ENCODE measurements at regions not wholly inside any gene's neighbourhood (a gene's known extent, or its start where the extent isn't known, plus 50 kb on each side); places are given as distances from the start of the nearest gene placed in this dataset.
A peak's percentile ranks its signal among the peaks of the same experiment; 100 is the strongest.

DNA sequence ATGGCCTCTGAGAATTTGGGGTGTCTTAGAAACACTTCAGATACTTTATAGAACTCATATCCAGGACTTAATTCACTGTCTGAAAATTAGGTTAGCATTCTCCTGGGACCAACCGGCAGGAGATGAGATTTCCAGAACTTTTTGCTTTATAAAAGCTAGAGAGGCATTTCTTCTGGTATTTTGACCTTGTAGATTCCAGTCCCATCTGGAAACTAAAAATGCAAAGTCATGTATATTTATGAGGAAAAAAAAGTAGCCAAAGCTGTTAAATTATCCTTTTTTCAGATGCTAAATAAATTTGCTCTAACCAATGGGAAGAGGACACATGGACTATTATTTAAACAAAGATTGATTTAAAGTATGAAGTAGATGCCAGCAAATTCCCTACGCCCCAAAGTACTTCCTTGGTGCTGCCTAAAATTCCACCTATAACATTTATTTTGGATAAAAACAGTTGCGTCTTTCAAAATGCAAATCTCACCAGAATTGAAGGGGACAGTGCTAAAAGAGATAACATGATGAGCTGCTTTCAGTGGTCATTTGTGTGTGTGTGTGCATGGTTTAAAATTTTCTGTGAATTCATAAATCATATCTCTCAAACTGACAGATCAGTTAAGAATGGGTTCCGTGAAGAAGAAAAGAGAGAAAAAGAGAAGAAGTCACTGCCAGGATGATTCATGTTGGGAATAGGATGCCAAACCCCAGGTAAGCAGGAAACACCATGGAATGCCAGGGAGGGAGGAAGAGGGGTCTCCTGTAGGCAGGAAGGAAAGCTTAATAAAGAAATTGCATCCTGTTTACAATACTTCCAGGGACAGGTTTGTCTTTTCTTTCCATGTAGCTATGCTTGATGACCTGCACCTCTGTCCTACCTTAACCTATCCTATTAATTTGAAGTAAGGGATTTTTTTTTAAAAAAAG is 97.7 kb upstream of the RGS6 start:
- no peak for DNase-seq

DNA sequence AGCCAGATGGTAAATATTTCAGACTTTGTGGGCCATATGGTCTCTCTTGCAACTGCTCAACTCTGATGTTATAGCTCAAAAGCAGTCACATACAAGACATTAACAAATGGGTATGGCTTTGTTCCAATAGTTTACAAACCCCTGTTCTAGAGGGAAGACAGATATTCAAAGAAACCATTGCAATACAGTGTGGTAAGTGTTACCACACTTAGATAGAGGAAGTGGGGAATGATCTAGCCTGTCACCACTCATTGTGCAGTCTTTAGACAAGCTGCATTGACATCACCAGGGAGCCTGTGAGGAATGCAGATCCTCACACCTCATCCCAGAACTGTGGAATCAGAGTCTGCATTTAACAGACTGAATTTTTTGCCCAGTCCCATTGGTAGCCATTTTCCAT is 80.0 kb upstream of the RGS6 start:
- no peak for DNase-seq

DNA sequence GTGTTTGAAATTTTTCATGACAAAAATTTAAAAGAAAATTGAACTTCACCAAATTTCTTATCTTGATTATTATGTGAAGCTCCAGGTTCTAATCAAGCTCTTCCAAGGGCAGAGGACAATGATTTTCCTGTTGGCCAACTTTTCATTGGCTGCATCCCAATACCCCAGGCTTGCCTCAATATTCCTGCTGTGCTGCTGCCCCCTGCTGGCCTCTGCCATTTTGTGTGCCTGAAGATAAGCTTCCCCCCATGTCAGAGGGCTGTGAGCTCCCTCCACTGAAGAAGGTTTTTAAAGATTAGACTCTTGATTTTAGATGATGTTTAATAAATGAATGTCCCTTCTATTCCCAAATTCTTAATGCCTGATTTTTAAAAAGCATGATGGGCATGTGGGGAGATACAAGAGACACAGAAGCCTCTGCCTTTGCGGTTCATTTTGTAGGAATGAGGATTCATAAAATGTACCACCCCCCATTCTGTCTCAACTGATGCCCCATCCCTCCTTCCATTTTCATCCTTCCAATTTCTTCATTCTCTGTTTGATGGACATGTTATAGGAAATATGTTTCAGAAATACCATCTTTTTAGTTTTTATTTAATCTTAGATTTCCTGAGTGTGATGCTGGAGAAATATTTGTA is 76.7 kb upstream of the RGS6 start:
- peak; percentile 45 to 66 for DNase-seq

DNA sequence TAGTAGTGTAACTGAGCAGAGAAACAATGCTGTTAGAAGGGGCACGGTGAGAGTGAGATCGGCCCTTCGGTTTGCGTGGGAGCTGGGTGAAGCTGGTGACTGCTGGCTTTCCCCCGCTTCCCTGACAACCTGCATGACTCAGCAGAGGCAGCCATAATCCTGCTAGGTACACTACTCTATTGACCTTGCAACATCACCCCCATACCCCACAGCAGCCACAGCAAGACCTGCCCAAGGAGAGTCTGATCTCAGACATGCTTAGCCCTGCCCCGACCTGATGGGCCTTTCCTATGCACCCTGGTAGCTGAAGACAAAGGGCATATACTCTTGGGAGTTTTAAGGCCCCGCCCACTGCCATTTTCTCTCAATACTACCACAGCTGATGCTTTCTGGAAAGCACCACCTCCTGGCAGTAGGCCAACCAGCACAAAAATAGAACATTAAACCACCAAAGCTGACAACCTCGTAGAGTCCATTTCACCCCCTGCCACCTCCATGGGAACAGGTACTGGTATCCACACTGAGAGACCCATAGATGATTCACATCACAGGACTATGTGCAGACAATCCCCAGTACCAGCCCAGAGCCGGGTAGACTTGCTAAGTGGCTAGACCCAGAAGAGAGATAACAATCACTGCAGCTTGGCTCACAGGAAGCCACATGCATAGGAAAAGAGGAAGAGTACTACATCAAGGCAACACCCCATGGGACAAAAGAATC is 75.9 kb upstream of the RGS6 start:
- no peak for DNase-seq

DNA sequence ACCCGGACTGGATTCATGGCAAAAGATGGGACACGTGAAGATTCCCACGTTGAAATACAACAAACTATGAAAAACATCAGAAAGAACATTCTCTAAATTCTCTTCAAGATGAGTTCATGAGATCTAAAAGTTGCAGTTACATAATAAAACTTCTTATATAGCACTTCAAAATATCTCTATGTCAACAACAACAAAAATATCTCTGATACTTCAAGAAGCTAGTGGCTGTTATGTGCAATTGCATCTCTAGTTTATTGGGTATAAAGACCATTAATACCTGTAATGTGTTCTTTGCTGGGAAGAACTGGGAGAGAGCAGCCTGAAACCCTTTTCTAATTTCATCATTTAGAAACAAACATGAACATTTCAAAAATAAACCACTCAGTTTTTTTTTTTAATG is 69.2 kb upstream of the RGS6 start:
- no peak for DNase-seq

DNA sequence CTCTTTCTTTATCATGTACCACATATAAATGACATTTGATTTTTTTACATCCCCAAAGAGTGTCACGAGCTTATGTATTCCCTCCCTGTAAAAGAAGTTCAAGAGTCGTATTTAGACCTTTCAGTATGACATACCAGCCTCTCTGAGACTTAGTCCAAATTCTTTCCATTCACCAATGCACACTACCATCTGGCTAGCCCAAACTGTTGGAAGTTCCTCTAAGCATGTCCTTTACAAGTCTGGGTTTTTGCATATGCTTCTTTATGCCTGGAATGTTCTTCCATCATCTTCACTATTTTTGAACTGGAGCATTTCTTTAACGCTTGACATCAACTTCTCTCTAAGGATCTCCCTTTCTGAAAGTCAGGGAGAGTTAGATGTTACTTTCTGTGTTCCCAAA is 68.5 kb upstream of the RGS6 start:
- no peak for DNase-seq
